ENCODE measurements at regions not wholly inside any gene's neighbourhood (a gene's known extent, or its start where the extent isn't known, plus 50 kb on each side); places are given as distances from the start of the nearest gene placed in this dataset.

GRCh38 chr3:81439108-81439507 is 322.3 kb downstream of the GBE1 start:
- Histone ChIP-seq H3K27me3 (ENCODE audit: insufficient read depth, low read depth, severe bottlenecking) (no peaks in the 10 kb centered on the region), H3K4me3 (ENCODE audit: low read depth, low read length) (no peak overlapping the region), H3K36me3 (no peaks in the 10 kb centered on the region), H3K9me3 (ENCODE audit: severe bottlenecking) (no peaks in the 10 kb centered on the region), H3K27ac (no peak overlapping the region)
- no peak for DNase-seq
- no peak for TF ChIP-seq CTCF (IDR thresholded peaks at IDR 0.05; ENCODE audit: low read depth, low read length)

GRCh38 chr3:81437683-81438082 is 323.8 kb downstream of the GBE1 start:
- H3K36me3 ChIP-seq, result no peaks in the 10 kb centered on the region
- H3K9me3 ChIP-seq (ENCODE audit: severe bottlenecking), result no peaks in the 10 kb centered on the region
- TF ChIP-seq CTCF (IDR thresholded peaks at IDR 0.05; ENCODE audit: low read depth, low read length), result no peak
- H3K27me3 ChIP-seq (ENCODE audit: insufficient read depth, low read depth, severe bottlenecking), result no peaks in the 10 kb centered on the region
- H3K27ac ChIP-seq, result peak overlapping the region; percentile 13
- H3K4me3 ChIP-seq (ENCODE audit: low read depth, low read length), result no peak overlapping the region
- peak; percentile 87 for DNase-seq

- Histone ChIP-seq H3K27ac (no peak overlapping the region), H3K27me3 (ENCODE audit: insufficient read depth, low read depth, severe bottlenecking) (no peaks in the 10 kb centered on the region), H3K4me3 (ENCODE audit: low read depth, low read length) (no peak overlapping the region), H3K9me3 (ENCODE audit: severe bottlenecking) (no peaks in the 10 kb centered on the region), H3K36me3 (no peaks in the 10 kb centered on the region)
- no peak for DNase-seq
- TF ChIP-seq CTCF (IDR thresholded peaks at IDR 0.05; ENCODE audit: low read depth, low read length), result no peak
Measured at GRCh38 chr3:81436182-81436581, 325.3 kb downstream of the GBE1 start.

GRCh38 chr3:81435050-81435449 is 326.4 kb downstream of the GBE1 start:
- Histone ChIP-seq H3K27ac (no peak overlapping the region), H3K4me3 (ENCODE audit: low read depth, low read length) (no peak overlapping the region), H3K36me3 (no peaks in the 10 kb centered on the region), H3K27me3 (ENCODE audit: insufficient read depth, low read depth, severe bottlenecking) (no peaks in the 10 kb centered on the region), H3K9me3 (ENCODE audit: severe bottlenecking) (no peaks in the 10 kb centered on the region)
- DNase-seq, result no peak
- TF ChIP-seq CTCF (IDR thresholded peaks at IDR 0.05; ENCODE audit: low read depth, low read length), result no peak

GRCh38 chr3:81434161-81434560 is 327.3 kb downstream of the GBE1 start:
- no peak for TF ChIP-seq CTCF (IDR thresholded peaks at IDR 0.05; ENCODE audit: low read depth, low read length)
- Histone ChIP-seq H3K27me3 (ENCODE audit: insufficient read depth, low read depth, severe bottlenecking) (no peaks in the 10 kb centered on the region), H3K9me3 (ENCODE audit: severe bottlenecking) (no peaks in the 10 kb centered on the region), H3K4me3 (ENCODE audit: low read depth, low read length) (no peak overlapping the region), H3K36me3 (no peaks in the 10 kb centered on the region), H3K27ac (no peak overlapping the region)
- DNase-seq, result no peak

GRCh38 chr3:81433675-81434074 is 327.8 kb downstream of the GBE1 start:
- Histone ChIP-seq H3K4me3 (ENCODE audit: low read depth, low read length) (no peak overlapping the region), H3K36me3 (no peaks in the 10 kb centered on the region), H3K9me3 (ENCODE audit: severe bottlenecking) (no peaks in the 10 kb centered on the region), H3K27me3 (ENCODE audit: insufficient read depth, low read depth, severe bottlenecking) (no peaks in the 10 kb centered on the region), H3K27ac (no peak overlapping the region)
- no peak for TF ChIP-seq CTCF (IDR thresholded peaks at IDR 0.05; ENCODE audit: low read depth, low read length)
- DNase-seq, result no peak
